GM19397 (cell line): ENCODE measurements at regions not wholly inside any gene's neighbourhood (a gene's known extent, or its start where the extent isn't known, plus 50 kb on each side); places are given as distances from the start of the nearest gene placed in this dataset.

Experiments
- ATAC-seq: cut with Tn5 transposase; IDR thresholded peaks from one replicate; pipeline ENCODE4 v1.9.1; 2021; ENCODE audit warnings: mild to moderate bottlenecking, moderate library complexity; ENCODE audit not compliant: unreplicated experiment

GRCh38 chr1:81364088-81364487 lies 436.6 kb upstream of the ADGRL2 start:
- no peak for ATAC-seq

- no peak for ATAC-seq
Observed at GRCh38 chr1:81358151-81358550, 442.6 kb upstream of the ADGRL2 start.

DNA sequence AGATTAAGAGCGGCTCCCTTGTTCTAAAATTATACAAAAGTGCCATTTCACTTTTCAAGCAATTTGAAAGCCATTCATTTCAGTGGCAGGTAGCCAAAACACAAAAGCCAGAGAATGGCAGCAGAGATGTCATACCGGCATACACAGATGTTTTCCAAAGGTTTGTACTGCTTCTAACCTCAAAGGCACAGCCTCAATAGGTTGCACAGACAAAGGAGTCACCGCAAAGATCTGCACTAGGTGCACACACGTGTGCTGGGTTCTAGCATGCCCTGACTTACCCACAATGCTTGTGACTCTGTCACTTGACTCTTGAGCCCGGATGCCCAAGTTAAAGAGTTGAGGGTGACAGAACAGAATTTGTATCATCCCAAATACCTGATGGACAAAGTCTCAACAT lies 448.9 kb upstream of the ADGRL2 start:
- ATAC-seq, result no peak

- ATAC-seq, result no peak
Observed at GRCh38 chr1:81349194-81349965, 451.4 kb upstream of the ADGRL2 start.

- no peak for ATAC-seq
Observed at GRCh38 chr1:81345110-81345509, 455.6 kb upstream of the ADGRL2 start.

GRCh38 chr1:81340239-81340638 lies 460.5 kb upstream of the ADGRL2 start:
- ATAC-seq, result no peak

DNA sequence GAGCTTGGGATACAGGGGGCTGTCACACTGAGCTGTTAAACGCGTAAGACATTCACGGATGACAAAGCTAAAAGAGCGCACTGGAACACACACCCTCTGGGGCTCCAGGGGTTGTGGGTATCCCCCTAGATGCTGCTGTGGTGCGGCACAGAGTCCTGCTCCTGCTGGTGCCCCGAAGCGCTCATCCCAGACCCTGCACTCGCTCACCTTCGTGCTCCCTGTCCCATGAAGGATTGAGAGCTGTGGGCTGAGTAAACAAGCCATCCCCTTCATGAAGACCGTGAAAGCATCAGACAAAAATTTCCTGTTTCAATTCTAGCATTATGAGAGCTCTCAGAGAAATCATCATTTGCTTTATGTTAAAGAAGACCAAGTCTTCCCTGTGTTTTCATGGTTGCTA lies 463.5 kb upstream of the ADGRL2 start:
- no peak for ATAC-seq

DNA sequence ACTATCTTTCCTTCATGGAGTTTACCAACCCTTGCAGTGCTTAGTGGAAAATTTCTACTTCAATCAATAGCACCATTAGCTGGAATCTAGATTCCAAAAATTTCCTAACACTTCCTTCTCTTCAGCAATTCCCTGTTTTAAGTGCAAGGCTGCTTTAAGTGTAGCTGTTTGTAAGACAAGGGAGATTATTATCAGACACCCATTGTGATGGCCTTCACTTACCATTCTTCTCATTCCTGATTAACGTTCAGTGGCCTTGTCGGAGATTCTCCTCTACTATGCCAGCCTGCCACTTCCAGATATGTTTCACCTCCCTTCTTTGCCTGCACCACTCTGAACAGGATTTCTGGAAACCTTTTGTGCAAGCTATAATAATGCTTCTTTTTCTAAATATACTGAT lies 464.9 kb upstream of the ADGRL2 start:
- no peak for ATAC-seq

- ATAC-seq, result no peak
Observed at GRCh38 chr1:81330521-81330920, 470.2 kb upstream of the ADGRL2 start.

DNA sequence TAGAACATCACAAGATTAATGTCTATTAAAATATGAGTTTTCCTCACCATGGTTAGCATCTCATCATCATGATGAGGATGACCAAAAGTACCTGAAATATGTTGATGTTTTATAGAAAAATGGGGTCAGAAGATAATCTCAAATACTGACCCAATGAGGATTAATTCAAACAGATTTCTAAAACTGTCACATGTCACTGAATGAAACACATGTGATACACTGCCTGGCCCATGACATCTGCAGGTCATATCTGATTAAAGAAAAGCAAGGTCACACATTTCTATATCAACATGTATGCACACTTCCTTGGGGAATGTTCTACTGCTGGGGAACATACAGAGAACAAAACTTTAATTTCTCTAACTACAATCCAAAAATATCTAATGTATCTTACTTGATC lies 470.6 kb upstream of the ADGRL2 start:
- ATAC-seq, result no peak

DNA sequence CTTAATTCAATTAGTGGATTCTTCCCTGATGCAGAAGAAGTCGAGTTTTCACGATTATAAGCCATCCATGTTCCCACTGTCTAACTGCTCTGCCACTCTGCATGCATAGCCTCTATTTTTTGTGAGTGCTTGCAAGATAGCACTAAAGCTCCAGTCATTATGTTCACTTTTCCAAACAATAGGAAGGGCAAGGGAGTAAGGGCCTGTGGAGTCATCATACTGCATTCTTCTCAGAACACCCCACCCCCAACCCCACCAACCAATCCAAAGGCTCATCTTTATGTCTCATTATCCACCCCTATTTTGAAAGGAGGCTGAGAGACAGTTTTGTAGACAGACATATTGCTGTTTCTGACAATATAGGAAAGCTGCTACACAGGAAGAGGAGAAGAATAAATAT lies 471.7 kb upstream of the ADGRL2 start:
- ATAC-seq, result no peak

GRCh38 chr1:81327743-81328142 lies 473.0 kb upstream of the ADGRL2 start:
- no peak for ATAC-seq

DNA sequence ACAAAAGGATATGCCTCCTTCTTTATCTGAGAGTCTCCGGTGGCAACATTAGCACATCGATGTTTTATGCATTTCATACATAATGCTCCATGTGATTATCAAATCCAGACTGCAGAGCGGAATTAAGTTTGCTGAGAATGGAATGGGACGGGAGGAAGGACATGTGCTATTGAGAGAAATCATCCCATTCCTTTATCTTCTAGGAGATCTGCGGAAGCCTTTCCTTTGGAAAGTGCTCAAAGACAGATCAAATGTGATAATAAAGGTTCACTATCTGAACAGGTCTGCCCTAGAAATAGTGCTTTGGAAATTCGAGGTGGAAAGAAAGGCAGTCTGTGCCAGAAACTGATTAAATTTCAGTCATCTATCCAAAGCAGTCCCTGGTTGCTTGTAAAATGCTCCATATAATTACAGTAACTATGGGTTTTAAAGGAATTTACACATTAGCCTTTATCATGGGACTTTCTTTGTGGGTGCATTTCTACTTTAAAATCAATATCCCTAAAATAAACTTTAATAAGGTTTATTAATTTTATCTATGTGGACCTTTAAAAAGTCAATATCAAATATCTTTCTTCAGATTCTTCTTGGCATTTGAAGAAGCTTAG lies 473.5 kb upstream of the ADGRL2 start:
- no peak for ATAC-seq

- ATAC-seq, result no peak
Observed at GRCh38 chr1:81326212-81326611, 474.5 kb upstream of the ADGRL2 start.

- no peak for ATAC-seq
Observed at GRCh38 chr1:81325397-81325796, 475.3 kb upstream of the ADGRL2 start.

- no peak for ATAC-seq
Observed at GRCh38 chr1:81323862-81324261, 476.9 kb upstream of the ADGRL2 start.

- ATAC-seq, result no peak
Observed at GRCh38 chr1:81317191-81317590, 483.5 kb upstream of the ADGRL2 start.

GRCh38 chr1:81314513-81315233 lies 486.1 kb upstream of the ADGRL2 start:
- ATAC-seq, result no peak

DNA sequence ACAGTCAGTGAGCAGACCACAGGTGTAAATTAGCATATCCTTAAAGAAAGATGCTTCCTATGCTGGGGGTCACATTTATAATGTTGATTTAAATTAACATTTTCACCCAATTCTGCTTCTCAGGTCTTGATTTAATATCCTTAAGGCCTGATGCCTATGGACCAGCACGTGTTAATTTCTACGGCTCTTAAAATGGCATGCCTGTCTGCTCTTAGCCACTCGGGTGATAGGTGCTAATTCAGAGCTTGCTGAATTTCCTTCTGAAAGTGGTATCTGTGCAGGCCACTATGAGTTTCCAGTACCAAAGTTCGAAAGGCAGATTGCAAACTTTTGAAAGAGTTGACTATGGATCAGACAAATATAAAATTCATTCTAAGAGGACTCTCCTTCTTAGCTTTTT lies 487.4 kb upstream of the ADGRL2 start:
- no peak for ATAC-seq

GRCh38 chr1:81312272-81312754 lies 488.4 kb upstream of the ADGRL2 start:
- ATAC-seq, result no peak

- no peak for ATAC-seq
Observed at GRCh38 chr1:81310250-81310649, 490.5 kb upstream of the ADGRL2 start.

DNA sequence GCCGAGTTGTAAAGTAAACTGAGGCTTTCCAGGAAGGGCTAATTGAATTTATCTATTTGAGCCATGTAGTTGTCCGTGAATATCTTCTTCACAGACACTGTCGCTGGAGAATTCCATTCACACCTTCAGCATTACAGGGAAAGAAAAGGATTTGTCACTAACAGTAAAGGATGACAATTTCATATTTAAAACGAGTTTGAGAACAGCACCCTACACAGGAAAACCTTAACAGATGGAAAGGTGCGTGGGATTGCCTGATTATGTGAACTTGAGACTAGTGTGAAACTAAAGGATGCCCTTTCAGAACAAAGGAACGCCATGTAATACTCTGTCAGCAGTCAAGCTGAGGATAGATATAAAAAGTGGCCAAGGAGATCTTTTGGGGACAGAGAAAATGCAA lies 492.5 kb upstream of the ADGRL2 start:
- ATAC-seq, result no peak
